Suprapubic skin (tissue), 4 donors: ENCODE measurements at regions not wholly inside any gene's neighbourhood (a gene's known extent, or its start where the extent isn't known, plus 50 kb on each side); places are given as distances from the start of the nearest gene placed in this dataset.

ENCODE experiments used
- DNase-seq, 2 donors: peaks; one replicate each; pipeline ENCODE4 v3.0.0-alpha.2; 2019; ENCODE audit warnings: low spot score in 2 of 2
- H3K27ac ChIP-seq: fragments of 200-600 bp; sonication (generic); one replicate; pipeline ENCODE4 v1.5.1; 2019
- H3K27me3 ChIP-seq: fragments of 200-600 bp; sonication (generic); one replicate; pipeline ENCODE4 v1.5.1; 2019
- H3K36me3 ChIP-seq: fragments of 200-600 bp; sonication (generic); one replicate; pipeline ENCODE4 v1.5.1; 2019
- H3K4me1 ChIP-seq: fragments of 200-600 bp; sonication (generic); one replicate; pipeline ENCODE4 v1.5.1; 2019
- H3K4me3 ChIP-seq: fragments of 200-600 bp; sonication (generic); one replicate; pipeline ENCODE4 v1.5.1; 2019; ENCODE audit warnings: mild to moderate bottlenecking
- H3K9me3 ChIP-seq: fragments of 200-600 bp; sonication (generic); one replicate; pipeline ENCODE4 v1.5.1; 2019
- EP300 ChIP-seq: sonication (generic); formaldehyde crosslinking; IDR thresholded peaks from one replicate; pipeline ENCODE4 v1.6.1; 2017; ENCODE audit warnings: antibody characterized with exemption
- POLR2A ChIP-seq, 2 donors: fragments of 450-650 bp; IDR thresholded peaks; one replicate each; pipeline ENCODE4 v1.6.1; 2017; ENCODE audit warnings: antibody characterized with exemption in 2 of 2, mild to moderate bottlenecking in 2 of 2, moderate library complexity in 2 of 2
- POLR2AphosphoS5 ChIP-seq, 3 donors: sonication (generic); formaldehyde crosslinking; IDR thresholded peaks; one replicate each; pipeline ENCODE4 v1.6.1; 2017; ENCODE audit warnings: antibody characterized with exemption in 3 of 3
- WGBS: methylation state at CpG from one replicate; pipeline ENCODE4 v1.1.5; 2018; 5-methylcytosine and 5-hydroxymethylcytosine counted together
- TF ChIP-seq, protein P1 (sequence below), 2 donors: fragments of 200-600 bp in 1 of 2; fragments of 450-650 bp in 1 of 2; sonication (generic) in 1 of 2; IDR thresholded peaks; one replicate each; pipeline ENCODE4 v1.5.1; 2016 to 2019; ENCODE audit warnings: antibody characterized with exemption in 2 of 2, mild to moderate bottlenecking in 1 of 2, moderate library complexity in 1 of 2

DNA sequence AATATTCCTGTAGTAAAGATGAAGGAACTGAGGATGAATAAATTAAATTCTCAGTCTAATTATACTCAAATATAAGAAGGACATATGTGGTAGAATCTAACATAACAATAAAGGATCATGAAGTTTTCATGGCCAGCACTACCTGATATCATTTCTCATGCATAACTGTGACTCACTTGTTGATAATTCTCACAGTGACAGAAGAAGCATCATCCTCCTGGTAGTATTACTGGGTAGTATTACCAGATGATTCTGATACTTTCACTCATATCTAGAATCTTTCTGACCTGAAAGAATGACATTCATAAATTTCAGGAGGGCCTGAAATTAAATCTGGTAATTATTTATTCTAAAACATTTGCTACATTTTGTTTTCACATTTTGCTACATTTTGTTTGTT, 1375.0 kb downstream of the EPHA7 start:
- no peaks in the 10 kb centered on the region for H3K27me3 ChIP-seq
- no peak for DNase-seq
- no peak overlapping the region for H3K27ac ChIP-seq
- no peaks in the 10 kb centered on the region for H3K4me1 ChIP-seq
- no peaks in the 10 kb centered on the region for H3K36me3 ChIP-seq
- TF ChIP-seq, protein P1, sequence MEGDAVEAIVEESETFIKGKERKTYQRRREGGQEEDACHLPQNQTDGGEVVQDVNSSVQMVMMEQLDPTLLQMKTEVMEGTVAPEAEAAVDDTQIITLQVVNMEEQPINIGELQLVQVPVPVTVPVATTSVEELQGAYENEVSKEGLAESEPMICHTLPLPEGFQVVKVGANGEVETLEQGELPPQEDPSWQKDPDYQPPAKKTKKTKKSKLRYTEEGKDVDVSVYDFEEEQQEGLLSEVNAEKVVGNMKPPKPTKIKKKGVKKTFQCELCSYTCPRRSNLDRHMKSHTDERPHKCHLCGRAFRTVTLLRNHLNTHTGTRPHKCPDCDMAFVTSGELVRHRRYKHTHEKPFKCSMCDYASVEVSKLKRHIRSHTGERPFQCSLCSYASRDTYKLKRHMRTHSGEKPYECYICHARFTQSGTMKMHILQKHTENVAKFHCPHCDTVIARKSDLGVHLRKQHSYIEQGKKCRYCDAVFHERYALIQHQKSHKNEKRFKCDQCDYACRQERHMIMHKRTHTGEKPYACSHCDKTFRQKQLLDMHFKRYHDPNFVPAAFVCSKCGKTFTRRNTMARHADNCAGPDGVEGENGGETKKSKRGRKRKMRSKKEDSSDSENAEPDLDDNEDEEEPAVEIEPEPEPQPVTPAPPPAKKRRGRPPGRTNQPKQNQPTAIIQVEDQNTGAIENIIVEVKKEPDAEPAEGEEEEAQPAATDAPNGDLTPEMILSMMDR (IDR thresholded peaks at IDR 0.05): no peak
- TF ChIP-seq POLR2A (IDR thresholded peaks at IDR 0.05) (no peak), POLR2AphosphoS5 (IDR thresholded peaks at IDR 0.05) (no peak), EP300 (no peak)
- H3K4me3 ChIP-seq: no peak overlapping the region
- no peaks in the 10 kb centered on the region for H3K9me3 ChIP-seq

DNA sequence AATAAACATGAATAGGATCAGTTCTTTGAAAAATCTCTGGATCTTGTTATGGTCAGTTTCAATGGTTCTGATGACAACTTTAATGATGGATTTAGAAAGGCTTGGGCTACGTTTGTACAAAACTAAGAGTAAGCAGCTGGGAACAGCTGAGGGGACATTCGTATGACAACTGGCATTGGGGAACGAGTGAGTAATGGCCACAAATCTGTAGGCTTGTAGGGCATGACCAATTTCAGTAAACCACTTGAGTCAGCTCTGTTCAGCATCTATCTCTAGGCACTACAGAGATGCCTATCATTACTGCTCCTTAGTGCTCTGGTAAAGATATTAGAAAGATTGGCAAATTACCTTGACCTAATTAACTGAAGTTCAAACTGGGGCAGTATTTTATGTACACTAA, 1375.6 kb downstream of the EPHA7 start:
- WGBS: 59% methylated on average over 3 of the region's 3 CpGs
- H3K27me3 ChIP-seq: no peaks in the 10 kb centered on the region
- H3K9me3 ChIP-seq: no peaks in the 10 kb centered on the region
- TF ChIP-seq POLR2A (IDR thresholded peaks at IDR 0.05) (no peak), POLR2AphosphoS5 (IDR thresholded peaks at IDR 0.05) (no peak), EP300 (no peak)
- TF ChIP-seq, protein P1 (IDR thresholded peaks at IDR 0.05): no peak
- no peaks in the 10 kb centered on the region for H3K4me1 ChIP-seq
- H3K36me3 ChIP-seq: no peaks in the 10 kb centered on the region
- H3K27ac ChIP-seq: no peak overlapping the region
- no peak overlapping the region for H3K4me3 ChIP-seq
- no peak for DNase-seq

DNA sequence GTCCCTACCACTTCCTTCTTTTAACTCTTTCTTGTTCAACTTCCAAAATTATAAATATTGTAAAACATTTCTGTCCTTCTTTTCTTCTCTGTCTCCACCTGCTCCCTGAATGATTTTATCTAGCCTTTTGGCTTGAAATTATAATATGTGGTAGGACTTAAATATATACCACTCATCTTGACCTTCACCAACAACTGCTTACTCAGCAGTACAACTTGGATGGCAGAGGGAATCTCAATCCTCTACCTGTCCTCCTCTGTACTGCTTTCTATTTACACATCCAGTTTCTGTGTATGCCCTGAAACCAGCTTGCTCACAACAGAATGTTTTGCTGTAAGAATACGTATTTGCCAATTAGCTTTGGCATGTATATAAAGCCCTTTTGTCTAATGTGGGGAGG, 1392.5 kb downstream of the EPHA7 start:
- no peaks in the 10 kb centered on the region for H3K4me1 ChIP-seq
- TF ChIP-seq, protein P1 (IDR thresholded peaks at IDR 0.05): no peak
- TF ChIP-seq POLR2AphosphoS5 (IDR thresholded peaks at IDR 0.05) (no peak), POLR2A (IDR thresholded peaks at IDR 0.05) (no peak), EP300 (no peak)
- no peak for DNase-seq
- no peaks in the 10 kb centered on the region for H3K9me3 ChIP-seq
- 77% methylated on average over 1 of the region's 1 CpG for WGBS
- no peaks in the 10 kb centered on the region for H3K36me3 ChIP-seq
- no peaks in the 10 kb centered on the region for H3K27me3 ChIP-seq
- no peak overlapping the region for H3K4me3 ChIP-seq
- H3K27ac ChIP-seq: no peak overlapping the region

DNA sequence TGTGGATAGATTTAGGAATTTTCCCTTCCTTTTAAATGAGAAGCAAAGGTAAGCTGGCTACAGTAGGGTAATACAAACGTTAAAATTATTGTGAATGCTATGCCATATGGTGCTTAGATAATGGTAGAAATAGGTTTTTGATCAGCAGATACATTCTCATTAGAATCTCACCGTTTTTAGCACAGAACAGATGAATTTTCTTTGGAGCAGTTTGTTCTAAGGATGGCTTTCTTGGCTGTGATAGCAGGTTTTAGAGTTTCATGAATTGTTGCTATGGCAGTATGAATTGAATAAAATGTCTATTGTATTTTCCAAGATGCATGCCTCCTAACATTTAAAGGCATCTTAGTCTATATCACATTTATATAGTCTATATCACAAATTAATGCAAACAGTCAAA, 1394.5 kb downstream of the EPHA7 start:
- WGBS: 63% methylated on average over 2 of the region's 2 CpGs

DNA sequence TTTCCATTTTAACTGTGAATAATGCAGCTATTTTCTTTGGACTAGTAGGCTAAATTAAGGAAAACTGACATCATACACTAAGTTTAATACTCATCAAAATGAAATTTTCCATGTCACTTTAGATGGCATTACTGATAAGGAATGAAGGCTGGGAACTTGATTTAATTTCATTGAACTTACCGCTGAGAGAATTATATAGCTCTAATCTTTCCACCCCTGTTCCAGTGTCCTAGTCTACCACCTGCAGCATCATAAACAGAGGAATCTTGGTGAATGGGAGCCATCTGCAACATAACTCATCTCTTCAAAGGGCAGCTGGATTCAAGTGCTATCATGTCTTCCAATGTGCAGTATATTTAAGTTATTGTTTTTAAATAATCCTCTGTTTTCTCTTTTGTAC, 1395.2 kb downstream of the EPHA7 start:
- no peaks in the 10 kb centered on the region for H3K4me1 ChIP-seq
- no peak for DNase-seq
- no peak overlapping the region for H3K27ac ChIP-seq
- H3K4me3 ChIP-seq: no peak overlapping the region
- TF ChIP-seq, protein P1 (IDR thresholded peaks at IDR 0.05): no peak
- TF ChIP-seq EP300 (no peak), POLR2A (IDR thresholded peaks at IDR 0.05) (no peak), POLR2AphosphoS5 (IDR thresholded peaks at IDR 0.05) (no peak)
- H3K9me3 ChIP-seq: no peaks in the 10 kb centered on the region
- no peaks in the 10 kb centered on the region for H3K36me3 ChIP-seq
- no peaks in the 10 kb centered on the region for H3K27me3 ChIP-seq
- 31% methylated on average over 1 of the region's 1 CpG for WGBS

More for the DNA sequence above, 1394.5 kb downstream of the EPHA7 start:
- no peak overlapping the region for H3K27ac ChIP-seq
- H3K4me3 ChIP-seq: no peak overlapping the region
- no peaks in the 10 kb centered on the region for H3K4me1 ChIP-seq
- no peak for DNase-seq
- TF ChIP-seq, protein P1 (IDR thresholded peaks at IDR 0.05): no peak
- TF ChIP-seq POLR2A (IDR thresholded peaks at IDR 0.05): no peak
- no peak for TF ChIP-seq EP300
- no peak for TF ChIP-seq POLR2AphosphoS5 (IDR thresholded peaks at IDR 0.05)
- no peaks in the 10 kb centered on the region for H3K36me3 ChIP-seq
- no peaks in the 10 kb centered on the region for H3K27me3 ChIP-seq
- H3K9me3 ChIP-seq: no peaks in the 10 kb centered on the region
